Endothelial cell of umbilical vein (primary cell): ENCODE measurements at regions not wholly inside any gene's neighbourhood (a gene's known extent, or its start where the extent isn't known, plus 50 kb on each side); places are given as distances from the start of the nearest gene placed in this dataset.

Experiments used
- EZH2 ChIP-seq: IDR thresholded peaks from 2 replicates; pipeline ENCODE4 v1.6.1; 2012; ENCODE audit warnings: borderline replicate concordance, low read depth, mild to moderate bottlenecking, moderate library complexity, low read length, inconsistent platforms; ENCODE audit not compliant: severe bottlenecking
- MAX ChIP-seq: IDR thresholded peaks from 2 replicates; pipeline ENCODE4 v1.6.1; 2011; ENCODE audit not compliant: insufficient read depth, insufficient read length
- POLR2A ChIP-seq: IDR thresholded peaks from 2 replicates; pipeline ENCODE4 v1.6.1; 2012; ENCODE audit warnings: low read depth, mild to moderate bottlenecking, control low read depth, low read length

- TF ChIP-seq MAX (no peak), EZH2 (no peak), POLR2A (no peak)
Observed at GRCh38 chr2:81238462-81238861, 933.9 kb upstream of the LRRTM1 start.
